Left renal pelvis (tissue), 4 donors: ENCODE measurements at regions not wholly inside any gene's neighbourhood (a gene's known extent, or its start where the extent isn't known, plus 50 kb on each side); places are given as distances from the start of the nearest gene placed in this dataset.

ENCODE experiments used
- DNase-seq, 4 donors: peaks; one replicate each; pipeline ENCODE4 v3.0.0-alpha.2; 2013; ENCODE audit warnings: low read depth in 4 of 4, low spot score in 3 of 4

- DNase-seq: no peak
These were observed 309.8 kb downstream of the COG6 start for GRCh38 chr13:39965309-39965708.

- DNase-seq: no peak
These were observed 311.9 kb downstream of the COG6 start for GRCh38 chr13:39967199-39967959.

DNA sequence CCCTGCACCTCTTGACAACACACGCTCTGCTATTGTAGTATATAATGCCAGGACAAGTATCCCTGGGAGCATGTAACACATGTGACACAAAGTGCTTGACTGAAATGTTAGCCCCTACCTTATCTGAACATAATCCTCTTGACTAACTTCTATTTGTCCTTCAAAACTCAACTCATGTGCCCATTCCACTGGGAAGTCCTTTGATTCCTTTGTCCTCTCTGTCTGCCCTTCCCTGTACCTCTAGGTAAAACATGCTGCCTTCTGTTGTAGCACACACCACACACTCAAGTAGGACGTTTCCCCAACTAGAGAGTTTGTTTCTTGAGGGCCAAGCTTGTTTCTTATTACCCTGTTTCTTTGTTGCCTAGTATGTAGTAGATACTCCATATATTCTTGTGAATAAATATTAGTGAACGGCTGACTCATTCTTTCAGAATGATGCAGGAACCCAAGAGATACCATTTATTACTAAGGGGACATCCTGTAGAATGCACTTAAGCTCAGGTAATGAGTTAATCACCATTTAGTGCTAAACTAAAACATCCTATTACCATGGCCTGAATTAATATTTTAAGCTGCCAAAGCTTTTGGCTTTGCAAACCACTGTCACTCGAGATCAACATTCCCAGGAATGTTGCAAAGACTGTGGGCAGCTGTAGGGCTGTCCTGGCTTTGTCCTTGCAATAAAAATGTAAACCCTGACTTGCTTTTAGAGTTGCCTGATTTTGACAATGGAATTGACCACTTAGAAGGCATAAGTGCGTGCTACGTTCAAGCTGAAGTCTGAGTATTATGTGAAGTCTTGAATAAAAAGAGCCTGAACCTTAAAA, 313.4 kb downstream of the COG6 start:
- DNase-seq: no peak

DNA sequence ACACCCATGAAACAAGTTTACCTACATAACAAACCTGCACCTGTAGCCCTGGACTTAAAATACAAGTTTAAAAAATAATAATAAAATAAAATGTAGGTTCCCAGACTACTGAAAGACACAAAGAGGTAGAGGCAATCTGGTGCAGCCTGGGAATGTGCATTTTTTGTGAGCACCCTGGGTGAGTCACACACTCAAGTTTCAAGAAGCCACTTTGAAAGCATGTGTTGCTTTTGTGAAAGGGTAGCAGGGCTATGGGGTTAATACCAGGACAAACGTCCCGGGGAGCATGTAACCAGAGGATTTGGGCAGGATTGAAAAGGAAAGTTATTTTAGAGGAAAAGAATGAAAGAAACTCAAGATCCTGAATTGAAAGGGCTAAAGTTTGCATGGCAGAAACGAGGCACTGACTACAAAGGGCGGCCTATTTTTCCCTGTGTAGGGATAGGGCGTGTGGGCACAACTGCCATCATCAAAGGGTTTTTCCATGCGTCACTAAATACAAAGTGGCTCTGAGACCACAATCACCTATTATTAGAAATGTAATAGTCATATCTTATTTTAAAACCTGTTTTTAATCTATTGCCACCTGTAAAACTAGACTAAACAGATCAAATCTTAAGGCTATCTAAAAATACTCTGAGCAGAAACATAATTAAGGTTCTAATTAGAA, 314.9 kb downstream of the COG6 start:
- no peak for DNase-seq

- no peak for DNase-seq
These were observed 316.1 kb downstream of the COG6 start for GRCh38 chr13:39971526-39971925.

GRCh38 chr13:39976481-39976880, 321.0 kb downstream of the COG6 start:
- DNase-seq: no peak

- DNase-seq: no peak
These were observed 325.6 kb downstream of the COG6 start for GRCh38 chr13:39981056-39981455.

- no peak for DNase-seq
These were observed 327.3 kb downstream of the COG6 start for GRCh38 chr13:39982745-39983144.

DNA sequence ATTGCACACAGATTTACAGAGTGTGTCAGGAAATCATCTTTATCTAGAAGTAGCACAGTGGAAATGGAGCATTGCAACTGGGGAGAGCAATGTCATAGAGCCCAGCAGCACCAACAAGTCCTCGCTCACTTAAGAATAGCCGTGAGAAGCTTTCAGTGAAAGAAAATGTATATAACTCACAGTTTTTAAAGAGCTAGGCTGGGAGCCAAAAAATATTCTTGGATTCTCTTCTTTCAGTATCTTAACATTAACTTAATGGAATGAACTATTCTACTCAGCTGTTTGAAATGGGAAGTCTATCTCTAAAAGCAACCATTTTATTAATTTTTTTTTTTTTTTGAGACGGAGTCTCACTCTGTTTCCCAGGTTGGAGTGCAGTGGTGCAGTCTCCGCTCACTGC, 329.6 kb downstream of the COG6 start:
- DNase-seq: no peak

DNA sequence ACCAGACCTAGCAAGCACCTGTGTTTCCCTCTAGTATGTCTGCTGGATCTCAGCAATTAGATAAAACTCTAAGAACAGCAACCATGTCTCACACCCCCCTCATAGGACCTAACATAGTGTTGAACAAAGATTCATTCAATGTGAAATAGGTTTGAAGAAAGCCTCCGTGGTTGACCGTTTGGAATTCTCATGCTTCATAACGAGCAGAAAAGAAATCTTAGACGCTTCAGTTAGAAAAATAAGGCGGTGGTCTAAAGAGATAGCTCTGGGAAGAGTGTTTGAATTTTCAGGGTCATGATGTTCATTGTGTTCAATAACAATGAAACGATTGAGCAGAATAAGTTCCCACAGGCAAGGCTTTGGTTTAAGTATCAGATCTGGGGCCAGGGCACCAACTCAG, 332.9 kb downstream of the COG6 start:
- DNase-seq: no peak

DNA sequence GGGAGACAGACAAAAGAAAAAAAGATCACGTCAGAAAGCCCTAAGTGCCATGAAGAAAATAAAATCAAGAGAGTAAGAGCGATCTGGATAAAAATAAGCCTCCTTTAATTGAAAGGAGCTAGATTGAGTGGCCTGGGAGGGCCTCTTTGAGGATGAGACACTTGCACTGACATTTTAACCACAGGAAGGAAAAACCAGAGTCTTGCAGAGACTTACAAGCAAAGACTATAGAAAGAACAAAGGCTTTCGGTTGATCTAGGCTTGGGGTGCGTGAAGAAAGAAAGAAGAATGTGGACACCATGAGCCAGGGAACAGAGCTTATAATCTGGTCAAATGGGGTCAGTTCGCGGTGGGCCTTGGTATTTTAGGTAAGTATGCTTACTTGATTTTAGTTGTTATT, 342.7 kb downstream of the COG6 start:
- DNase-seq: no peak

GRCh38 chr13:40002016-40002415, 346.6 kb downstream of the COG6 start:
- DNase-seq: no peak

DNA sequence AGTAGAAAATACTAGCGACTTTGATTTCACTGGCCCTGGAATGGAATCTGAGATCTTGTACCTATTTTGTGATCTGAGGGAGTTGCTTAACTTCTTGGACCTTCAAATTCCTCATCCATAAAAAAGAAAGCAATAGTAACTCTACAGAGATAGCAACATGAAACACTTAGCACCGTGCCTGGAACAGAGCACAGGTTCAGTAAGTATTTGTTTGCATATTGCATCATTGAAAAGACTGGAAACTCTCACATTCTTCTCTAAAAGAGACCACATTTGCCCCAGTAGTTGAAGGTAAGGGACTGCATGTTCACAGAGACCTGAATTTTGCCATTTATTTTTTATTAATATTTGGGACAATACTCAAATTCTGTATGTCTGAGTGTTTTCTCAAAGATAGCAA, 358.1 kb downstream of the COG6 start:
- no peak for DNase-seq

- no peak for DNase-seq
These were observed 361.6 kb downstream of the COG6 start for GRCh38 chr13:40016953-40017660.

DNA sequence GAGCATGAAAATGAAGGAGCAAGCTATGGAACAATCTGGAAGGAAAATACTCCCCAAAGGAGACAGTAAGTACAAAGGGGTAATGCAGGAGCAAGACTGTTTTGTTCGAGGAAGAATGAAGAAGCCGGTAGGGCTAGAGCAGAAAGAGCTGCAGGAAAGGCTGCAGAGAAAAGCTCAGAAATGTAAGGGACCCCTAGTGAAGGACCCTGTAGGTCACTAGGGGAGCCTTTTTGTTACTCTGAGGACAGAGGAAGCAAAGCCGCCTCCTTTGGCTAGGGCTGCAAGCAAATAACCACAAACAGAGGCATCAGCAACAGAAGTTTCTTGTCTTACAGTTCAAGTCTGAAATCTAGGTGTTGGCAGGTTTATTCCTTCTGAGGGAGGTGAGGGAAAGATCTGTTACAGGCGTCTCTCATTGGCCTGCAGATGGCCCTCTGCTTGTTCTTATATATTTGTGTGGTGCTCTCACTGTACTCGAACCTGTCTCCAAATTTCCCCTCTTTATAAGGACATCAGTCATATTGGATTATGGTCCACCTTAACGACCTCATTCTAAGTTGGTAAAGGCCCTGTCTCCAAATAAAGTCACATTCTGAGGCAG, 362.3 kb downstream of the COG6 start:
- DNase-seq: no peak

DNA sequence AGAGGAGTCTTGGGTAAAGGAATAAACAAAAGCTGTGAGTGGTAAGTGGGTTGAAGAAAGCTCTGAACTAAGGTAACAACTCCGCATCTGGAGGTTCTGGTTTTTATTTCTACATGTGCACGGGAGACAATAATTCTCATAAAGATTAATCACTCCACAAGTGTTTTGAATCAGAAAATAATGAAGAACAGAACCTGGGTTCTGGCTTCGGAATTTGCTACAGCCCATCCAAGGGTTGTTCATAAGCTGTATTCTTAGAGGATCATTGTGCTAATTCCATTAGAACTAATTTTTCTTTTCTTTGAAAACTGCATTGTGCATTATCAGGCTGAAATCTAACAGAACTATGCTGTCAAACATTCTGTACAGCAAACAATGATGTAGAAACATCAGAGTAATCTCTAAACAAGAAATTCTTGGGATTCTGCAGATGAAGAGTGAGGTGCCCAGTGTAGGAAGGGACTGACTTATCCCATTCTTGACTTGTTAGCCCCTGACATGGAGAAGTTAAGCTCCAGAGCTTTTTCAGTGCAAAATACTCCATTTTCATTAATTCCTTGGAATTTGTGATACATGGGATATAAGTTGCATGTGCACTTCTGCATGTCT, 368.2 kb downstream of the COG6 start:
- DNase-seq: no peak

- no peak for DNase-seq
These were observed 368.9 kb downstream of the COG6 start for GRCh38 chr13:40024204-40024966.

DNA sequence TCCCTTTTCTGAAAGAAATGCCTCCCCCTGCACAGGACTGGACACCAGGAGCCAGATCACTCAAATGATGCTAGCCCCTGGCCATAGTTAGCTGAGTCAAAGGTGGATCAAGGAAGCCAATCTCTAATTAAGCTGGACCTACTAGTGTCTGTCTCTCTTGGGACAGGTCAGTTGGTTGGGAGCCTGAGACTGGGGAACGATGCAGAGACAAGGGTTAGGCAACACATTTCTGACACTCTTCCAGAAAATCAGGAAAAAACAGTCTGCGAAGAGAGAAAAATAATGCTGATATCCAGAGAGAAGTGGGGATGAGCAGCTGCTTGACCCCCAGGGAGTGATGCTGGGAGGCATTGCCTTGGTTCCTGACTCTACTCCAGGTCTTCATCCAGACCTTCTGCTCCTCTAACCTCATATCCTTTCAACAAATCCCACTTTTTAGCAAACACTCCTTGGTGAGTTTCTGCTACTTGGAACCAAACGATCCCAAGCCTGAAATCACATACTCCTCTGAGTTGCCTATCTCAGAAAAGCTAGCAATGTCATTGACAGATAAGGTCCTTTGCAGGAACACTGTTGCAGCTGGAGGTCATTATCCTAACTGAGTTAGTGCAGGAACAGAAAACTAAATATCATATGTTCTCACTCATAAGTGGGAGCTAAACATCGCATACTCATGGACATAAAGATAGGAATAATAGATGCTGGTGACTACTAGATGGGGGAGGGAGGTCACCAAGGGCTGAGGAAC, 369.7 kb downstream of the COG6 start:
- DNase-seq: no peak

GRCh38 chr13:40026174-40026585, 370.7 kb downstream of the COG6 start:
- no peak for DNase-seq
